22Rv1 (cell line): ENCODE measurements at regions not wholly inside any gene's neighbourhood (a gene's known extent, or its start where the extent isn't known, plus 50 kb on each side); places are given as distances from the start of the nearest gene placed in this dataset.

Source experiments
- CTCF ChIP-seq: fragments of 450-650 bp; IDR thresholded peaks from 2 replicates; pipeline ENCODE4 v1.5.1; 2017; ENCODE audit warnings: mild to moderate bottlenecking
- ZFX ChIP-seq: fragments of 450-650 bp; IDR thresholded peaks from 2 replicates; pipeline ENCODE4 v1.6.1; 2017; ENCODE audit warnings: antibody characterized with exemption, borderline replicate concordance

DNA sequence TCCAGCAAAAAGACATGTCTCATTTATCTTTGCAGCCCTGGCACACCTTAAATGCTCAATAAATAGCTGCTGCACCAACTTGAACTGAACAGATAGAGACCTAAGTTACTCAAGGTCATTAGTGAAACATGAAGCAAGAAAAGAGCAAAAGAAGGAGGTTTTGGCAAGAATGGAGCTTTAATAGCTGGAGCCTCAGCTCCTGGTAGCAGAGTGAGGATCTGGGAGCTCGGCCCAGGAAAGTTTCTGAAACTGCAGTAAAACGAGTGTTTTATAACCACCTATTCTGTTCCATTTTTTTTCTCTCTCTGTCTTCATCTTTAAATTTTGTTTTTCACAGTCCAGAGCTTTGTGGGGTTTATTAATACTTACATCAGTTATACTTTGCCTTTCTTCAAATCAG is 207.5 kb downstream of the SETD4 start:
- TF ChIP-seq CTCF (no peak), ZFX (no peak)
